ENCODE measurements at regions not wholly inside any gene's neighbourhood (a gene's known extent, or its start where the extent isn't known, plus 50 kb on each side); places are given as distances from the start of the nearest gene placed in this dataset.
A peak's percentile ranks its signal among the peaks of the same experiment; 100 is the strongest.

DNA sequence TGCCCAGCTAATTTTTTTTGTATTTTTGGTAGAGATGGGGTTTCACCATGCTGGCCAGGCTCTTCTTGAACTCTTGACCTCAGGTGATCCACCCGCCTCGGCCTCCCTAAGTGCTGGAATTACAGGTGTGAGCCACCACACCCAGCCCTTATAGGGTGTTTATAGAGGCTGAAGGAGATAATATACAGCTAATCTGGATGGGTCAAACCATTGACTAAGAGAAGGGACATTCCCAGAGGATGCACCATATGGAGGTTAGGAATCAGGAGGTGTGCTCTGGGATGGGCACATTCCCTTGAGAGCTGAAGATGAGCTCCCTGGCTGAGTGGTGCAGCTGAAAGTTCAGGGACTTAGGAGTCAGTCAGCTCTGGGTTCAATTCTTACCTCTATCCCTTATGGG lies 68.3 kb upstream of the SHISA3 start:
- DNase-seq (ENCODE audit: extremely low read depth, low read depth, low spot score) = no peak

DNA sequence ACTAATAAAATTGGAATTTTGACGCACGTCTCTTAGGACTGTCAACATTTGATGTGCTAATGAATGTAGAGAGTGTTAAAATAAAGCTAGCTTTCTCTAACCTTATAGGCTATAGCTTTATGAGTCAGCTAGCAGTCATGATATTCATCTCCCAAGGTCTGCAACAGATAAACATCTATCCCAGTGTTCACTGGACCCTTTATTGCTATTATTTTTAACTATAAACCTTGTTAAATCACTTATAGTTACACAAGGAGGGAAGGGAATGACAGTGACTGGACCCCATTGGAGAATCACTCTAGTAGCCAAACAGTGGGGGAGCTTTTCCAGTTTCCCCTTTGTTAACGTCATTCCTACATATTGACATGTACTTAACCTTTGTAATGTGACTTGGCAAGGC lies 67.9 kb upstream of the SHISA3 start:
- no peak for DNase-seq (ENCODE audit: extremely low read depth, low read depth, low spot score)

DNA sequence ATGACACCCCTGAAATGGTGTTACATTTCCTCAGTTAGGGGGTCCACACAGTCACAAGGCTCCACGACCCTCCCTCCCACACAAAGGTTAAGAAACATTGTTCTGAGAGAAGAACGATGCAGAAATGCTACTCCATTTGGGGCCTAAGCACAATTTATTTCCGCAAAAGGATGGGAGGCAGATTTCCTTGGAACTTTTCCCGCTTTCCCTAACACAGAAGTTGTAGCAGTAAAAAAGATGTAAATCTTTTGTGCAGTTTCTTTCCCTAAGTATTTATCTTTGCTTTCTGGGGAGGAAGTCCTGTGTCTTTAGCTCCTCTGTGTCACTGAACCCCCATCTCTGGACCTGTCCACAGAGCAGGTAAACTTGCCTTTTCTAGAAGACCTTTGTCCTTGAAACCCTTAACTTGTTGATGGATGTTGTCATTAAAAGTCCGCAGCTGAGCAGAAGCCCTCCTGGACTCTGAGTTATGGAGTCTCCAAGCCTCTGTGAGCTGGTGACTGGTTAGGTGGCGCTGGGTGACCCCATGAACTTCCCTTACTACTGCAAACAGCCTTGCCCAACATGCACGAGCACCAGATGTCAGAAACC lies 67.2 kb upstream of the SHISA3 start:
- DNase-seq (ENCODE audit: extremely low read depth, low read depth, low spot score) = no peak

DNA sequence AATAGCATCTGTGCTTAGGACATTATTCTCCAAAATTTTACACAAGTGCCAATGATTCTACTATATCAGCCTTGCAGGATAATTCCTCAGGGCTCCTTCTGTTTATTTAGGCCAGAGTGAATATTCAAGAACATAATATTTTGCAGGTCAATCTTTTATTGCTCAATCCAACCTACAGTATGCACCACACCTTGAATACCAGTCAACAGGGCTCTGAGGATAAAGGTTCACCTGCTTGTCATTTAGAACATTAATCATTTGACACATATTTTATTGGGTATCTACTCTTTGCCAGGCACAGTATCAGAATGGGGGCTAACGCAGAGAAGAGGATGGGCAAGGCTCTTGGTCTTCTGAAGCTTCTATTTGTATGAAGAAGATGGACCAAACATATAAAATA lies 66.2 kb upstream of the SHISA3 start:
- DNase-seq (ENCODE audit: extremely low read depth, low read depth, low spot score) = no peak

DNA sequence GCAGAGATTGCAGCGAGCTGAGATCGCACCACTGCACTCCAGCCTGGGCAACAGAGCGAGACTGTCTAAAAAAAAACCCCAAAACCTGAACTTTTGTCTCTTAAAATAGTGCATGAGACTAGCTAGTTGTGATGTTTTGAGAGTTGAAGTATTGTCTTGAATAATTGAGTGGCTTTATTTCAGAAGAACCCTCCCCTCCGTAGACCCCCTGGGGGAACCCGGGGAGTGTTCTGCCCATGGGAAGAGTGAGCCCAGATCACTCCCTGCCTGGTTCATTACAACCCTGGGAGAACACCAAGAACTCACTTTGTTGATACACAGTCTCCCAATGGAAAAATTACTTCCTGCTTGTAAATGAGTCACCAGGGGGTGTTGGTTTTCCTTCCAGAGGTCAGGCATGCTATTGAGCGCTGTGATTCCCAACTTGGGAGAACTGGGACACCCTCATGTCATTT lies 65.3 kb upstream of the SHISA3 start:
- DNase-seq (ENCODE audit: extremely low read depth, low read depth, low spot score) = peak; percentile 77

DNA sequence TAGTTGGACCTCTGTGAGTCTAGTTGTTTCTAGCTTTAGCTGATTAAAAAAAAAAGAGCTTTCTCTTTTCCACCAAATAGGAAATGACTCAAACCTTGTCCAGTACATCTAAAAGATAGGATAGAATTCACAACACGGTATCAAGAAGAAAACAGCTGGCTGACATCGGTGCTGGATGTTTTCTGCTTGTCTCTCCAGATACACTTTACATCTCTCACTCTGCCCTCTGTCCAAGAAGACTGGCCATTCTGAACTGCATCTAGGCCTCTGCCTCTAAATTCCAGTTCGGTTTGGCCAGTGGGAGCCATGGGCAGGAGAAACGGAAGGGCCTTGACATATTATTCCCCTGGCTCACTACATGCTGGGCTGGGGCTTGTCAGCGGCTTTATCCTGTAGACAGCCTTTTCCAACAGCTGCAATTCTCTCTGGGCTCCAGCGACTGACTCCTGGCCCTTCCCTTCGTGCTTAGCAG lies 57.3 kb upstream of the SHISA3 start:
- DNase-seq (ENCODE audit: extremely low read depth, low read depth, low spot score) = peak; percentile 56

DNA sequence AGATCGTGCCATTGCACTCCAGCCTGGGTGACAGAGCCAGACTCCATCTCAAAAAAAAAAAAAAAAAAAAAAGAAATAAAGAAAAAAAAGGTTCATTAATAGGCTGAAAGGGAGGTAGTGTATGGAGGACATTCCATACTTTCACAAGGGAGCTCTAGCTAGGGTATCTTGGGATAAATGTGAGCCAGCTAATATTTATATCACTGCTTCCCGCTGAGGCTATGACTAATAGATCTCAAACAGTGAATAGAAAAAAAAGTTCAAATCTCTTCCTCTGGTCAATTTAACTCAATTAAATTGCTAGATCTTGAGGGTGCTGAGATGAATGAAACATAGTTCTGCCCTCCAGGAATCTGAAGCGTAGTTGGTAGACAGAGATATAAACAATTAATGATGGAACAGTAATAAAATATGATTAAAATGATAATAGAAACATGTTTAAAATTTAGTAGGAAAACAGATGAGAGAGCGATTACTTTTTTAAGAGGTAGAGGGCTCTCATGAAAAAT lies 55.7 kb upstream of the SHISA3 start:
- no peak for DNase-seq (ENCODE audit: extremely low read depth, low read depth, low spot score)

DNA sequence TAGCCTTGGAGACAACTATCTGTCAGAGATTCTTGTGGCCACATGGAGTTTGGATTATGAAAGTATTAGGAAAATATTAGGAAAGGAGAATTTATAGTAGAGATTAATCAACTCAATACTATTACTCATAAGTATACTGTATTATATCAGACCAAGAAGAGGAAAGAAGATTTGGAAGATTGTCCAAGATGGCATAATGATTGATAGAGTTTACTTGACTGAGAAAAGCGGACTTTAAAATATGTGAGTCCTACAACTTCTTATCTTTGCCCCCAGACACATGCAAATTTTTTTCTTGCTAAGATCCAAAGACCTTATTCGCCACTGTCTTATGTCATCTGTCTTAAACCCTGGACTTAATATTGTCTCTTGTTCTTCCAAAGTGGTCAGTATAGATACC lies 54.8 kb upstream of the SHISA3 start:
- no peak for DNase-seq (ENCODE audit: extremely low read depth, low read depth, low spot score)

DNA sequence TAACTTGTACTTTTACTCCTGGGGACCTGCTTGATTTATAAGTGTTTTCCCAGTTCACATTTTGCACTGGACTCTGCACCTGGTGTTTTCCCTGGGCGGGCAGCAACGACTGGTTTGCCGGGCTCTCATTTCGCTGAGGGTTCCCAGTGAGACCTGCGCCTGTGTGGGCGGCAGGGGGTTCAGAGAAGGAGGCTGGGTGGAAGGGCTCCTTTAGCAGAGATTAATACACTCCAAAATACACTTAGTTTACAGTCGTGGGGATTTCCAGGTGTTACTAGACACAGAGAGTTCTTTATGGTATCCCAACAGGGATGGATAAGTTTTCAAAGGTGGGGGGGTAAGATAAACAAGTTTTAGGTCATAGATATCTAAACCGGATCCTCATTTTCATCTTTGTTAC lies 53.0 kb upstream of the SHISA3 start:
- DNase-seq (ENCODE audit: extremely low read depth, low read depth, low spot score) = no peak

DNA sequence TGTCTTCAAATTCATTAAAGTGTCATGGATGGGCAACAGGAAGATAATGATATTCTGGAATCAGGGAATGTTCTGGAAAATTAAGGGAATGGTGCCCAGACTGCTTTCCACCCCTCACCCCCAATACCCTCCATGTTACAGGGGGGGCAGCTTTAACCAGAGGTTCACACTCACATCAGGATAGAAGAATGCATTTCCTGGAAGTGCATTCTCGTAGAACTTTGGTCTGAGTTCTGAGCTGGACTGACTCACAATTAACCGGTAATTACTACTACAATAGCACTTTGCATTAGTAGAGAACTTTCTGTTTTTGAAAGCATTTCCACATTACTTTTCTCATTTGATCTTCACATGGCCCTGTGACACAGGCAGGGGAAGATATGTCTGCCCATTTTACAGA lies 52.5 kb upstream of the SHISA3 start:
- no peak for DNase-seq (ENCODE audit: extremely low read depth, low read depth, low spot score)

DNA sequence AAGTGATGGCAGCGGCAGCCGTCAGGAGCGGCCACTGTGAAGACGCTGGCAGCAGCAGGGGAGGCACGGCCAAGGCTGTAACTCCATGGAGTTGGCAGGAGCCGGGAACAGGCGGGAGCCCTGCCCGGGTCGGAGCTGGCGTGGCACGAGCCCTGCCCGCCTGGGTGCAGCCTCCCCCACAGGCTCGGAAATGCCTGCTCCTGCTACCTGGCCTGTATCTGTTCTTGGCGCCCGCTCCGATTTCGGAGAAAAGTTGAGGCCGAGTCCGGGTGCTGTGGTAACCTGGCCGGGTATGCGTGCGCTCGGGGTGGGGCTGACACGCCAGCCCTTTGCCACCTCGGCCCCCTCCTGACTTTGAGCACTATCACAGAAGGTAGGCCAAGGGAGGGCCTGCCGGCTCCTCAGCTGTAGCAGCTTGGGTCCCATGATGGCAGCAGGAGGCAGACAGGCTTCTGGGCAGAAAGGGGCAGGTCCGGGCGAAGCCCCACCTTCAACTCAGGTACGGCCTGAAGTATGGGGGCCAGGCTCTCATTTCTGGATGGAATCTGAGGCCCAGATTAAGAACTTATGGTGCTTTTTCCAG lies 51.2 kb upstream of the SHISA3 start:
- no peak for DNase-seq (ENCODE audit: extremely low read depth, low read depth, low spot score)

DNA sequence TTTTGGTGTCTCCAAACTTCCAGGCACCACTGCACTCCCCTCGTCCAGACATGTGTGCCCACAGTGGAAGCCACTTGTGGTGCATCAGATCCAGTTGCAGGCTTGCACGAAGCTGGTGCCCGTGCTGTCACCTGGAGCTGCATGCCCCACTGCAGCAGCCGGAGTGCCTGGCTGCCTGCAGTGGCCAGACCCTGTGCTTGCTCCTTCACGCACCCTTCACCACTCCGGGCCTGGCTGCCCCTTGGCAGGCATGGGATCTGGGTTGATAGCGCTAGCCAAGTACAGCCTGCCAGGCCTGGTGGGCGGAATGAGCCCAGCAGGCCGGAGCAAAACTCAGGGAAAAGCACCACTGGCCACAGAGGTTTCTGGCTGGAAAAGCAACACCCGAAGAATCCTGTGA lies 50.2 kb upstream of the SHISA3 start:
- no peak for DNase-seq (ENCODE audit: extremely low read depth, low read depth, low spot score)
